GM23338 (cell line): ENCODE measurements at regions not wholly inside any gene's neighbourhood (a gene's known extent, or its start where the extent isn't known, plus 50 kb on each side); places are given as distances from the start of the nearest gene placed in this dataset.

Source experiments
- ATAC-seq: fragments of 200-7000 bp; cut with Tn5 transposase; 3 replicates; pipeline ENCODE4 v1.9.1; 2020
- DNase-seq: peaks from one replicate; pipeline ENCODE4 v3.0.0-alpha.2; 2015; ENCODE audit warnings: low spot score
- H2AFZ ChIP-seq: fragments of 200-600 bp; sonication (generic); 2 replicates; pipeline ENCODE4 v1.8.0; 2016; ENCODE audit warnings: antibody characterized with exemption, mild to moderate bottlenecking, moderate library complexity
- H3F3A ChIP-seq: fragments of 200-600 bp; sonication (generic); replicated peaks from 2 replicates; pipeline ENCODE4 v1.8.0; 2017; ENCODE audit warnings: antibody characterized with exemption, mixed run types, low read depth
- H3K27ac ChIP-seq: fragments of 200-600 bp; sonication (generic); 2 replicates; pipeline ENCODE4 v1.6.1; 2016; ENCODE audit warnings: low read depth
- H3K27me3 ChIP-seq: fragments of 200-600 bp; sonication (generic); 2 replicates; pipeline ENCODE4 v1.8.0; 2016; ENCODE audit warnings: mild to moderate bottlenecking, mixed run types, moderate library complexity; ENCODE audit not compliant: insufficient read depth
- H3K36me3 ChIP-seq: fragments of 200-600 bp; sonication (generic); 2 replicates; pipeline ENCODE4 v1.8.0; 2016; ENCODE audit warnings: mild to moderate bottlenecking; ENCODE audit not compliant: insufficient read depth
- H3K4me1 ChIP-seq: fragments of 200-600 bp; sonication (generic); 2 replicates; pipeline ENCODE4 v1.8.0; 2016; ENCODE audit warnings: mild to moderate bottlenecking, moderate library complexity; ENCODE audit not compliant: insufficient read depth
- H3K4me2 ChIP-seq: fragments of 200-600 bp; sonication (generic); 2 replicates; pipeline ENCODE4 v1.7.1; 2017; ENCODE audit warnings: mixed run types
- H3K4me3 ChIP-seq: fragments of 200-600 bp; sonication (generic); 2 replicates; pipeline ENCODE4 v1.6.1; 2016; ENCODE audit warnings: mixed run types
- H3K79me2 ChIP-seq: fragments of 200-600 bp; sonication (generic); replicated peaks from 2 replicates; pipeline ENCODE4 v1.8.0; 2017; ENCODE audit warnings: mild to moderate bottlenecking; ENCODE audit not compliant: insufficient read depth
- H3K9me2 ChIP-seq: fragments of 200-600 bp; sonication (generic); 2 replicates; pipeline ENCODE4 v1.8.0; 2017; ENCODE audit not compliant: insufficient read depth
- H4K20me1 ChIP-seq: fragments of 200-600 bp; sonication (generic); replicated peaks from 2 replicates; pipeline ENCODE4 v1.8.0; 2017; ENCODE audit warnings: mild to moderate bottlenecking; ENCODE audit not compliant: insufficient read depth
- H3K27ac Mint-ChIP-seq: 2 replicates; pipeline ENCODE4 v1.8.0; 2020; ENCODE audit warnings: inconsistent platforms, mild to moderate bottlenecking, moderate library complexity, mixed read lengths
- H3K27me3 Mint-ChIP-seq: 3 replicates; pipeline ENCODE4 v1.8.0; 2022; ENCODE audit warnings: low read depth, mild to moderate bottlenecking, moderate library complexity, mixed read lengths, inconsistent platforms; ENCODE audit not compliant: insufficient read depth, poor library complexity
- H3K36me3 Mint-ChIP-seq: 3 replicates; pipeline ENCODE4 v1.8.0; 2021; ENCODE audit warnings: low read depth, mild to moderate bottlenecking, inconsistent platforms, moderate library complexity, mixed read lengths
- H3K4me1 Mint-ChIP-seq: 3 replicates; pipeline ENCODE4 v1.8.0; 2020; ENCODE audit warnings: mild to moderate bottlenecking, inconsistent platforms, mixed read lengths
- H3K4me3 Mint-ChIP-seq: 3 replicates; pipeline ENCODE4 v1.8.0; 2021; ENCODE audit warnings: moderate library complexity, mild to moderate bottlenecking, inconsistent platforms, mixed read lengths
- H3K9me3 Mint-ChIP-seq: 3 replicates; pipeline ENCODE4 v1.8.0; 2020; ENCODE audit warnings: moderate library complexity, mild to moderate bottlenecking, inconsistent platforms, mixed read lengths
- CREB1 ChIP-seq: fragments of 250-450 bp; sonication (Bioruptor Pico); IDR thresholded peaks from 2 replicates; pipeline ENCODE4 v1.5.0; 2020; ENCODE audit warnings: low read depth, mild to moderate bottlenecking, moderate library complexity
- CTCF ChIP-seq, 2 experiments: fragments of 200-600 bp in 1 of 2; sonication (generic) in 1 of 2; conservative IDR thresholded peaks; 2 replicates each; pipeline versions ENCODE4 v1.5.1 to v1.6.1; 2016 to 2017; ENCODE audit warnings: antibody characterized with exemption in 2 of 2, low read depth in 2 of 2, mild to moderate bottlenecking in 2 of 2, moderate library complexity in 1 of 2
- ETS1 ChIP-seq: IDR thresholded peaks from 2 replicates; pipeline ENCODE4 v1.6.1; 2016; ENCODE audit warnings: antibody characterized with exemption
- JUNB ChIP-seq: IDR thresholded peaks from one replicate; pipeline ENCODE4 v1.6.1; 2016; ENCODE audit warnings: antibody characterized with exemption; ENCODE audit not compliant: unreplicated experiment
- NANOG ChIP-seq: IDR thresholded peaks from 2 replicates; pipeline ENCODE4 v1.6.1; 2016; ENCODE audit warnings: antibody characterized with exemption, borderline replicate concordance
- POLR2AphosphoS5 ChIP-seq: IDR thresholded peaks from 2 replicates; pipeline ENCODE4 v1.6.1; 2016; ENCODE audit warnings: antibody characterized with exemption, low read depth
- ZNF114 ChIP-seq: fragments of 250-450 bp; sonication (Bioruptor Pico); IDR thresholded peaks from 2 replicates; pipeline ENCODE4 v1.5.0; 2020; ENCODE audit warnings: mild to moderate bottlenecking, moderate library complexity
- ZNF331 ChIP-seq: fragments of 250-450 bp; sonication (Bioruptor Pico); IDR thresholded peaks from 2 replicates; pipeline ENCODE4 v1.5.0; 2020; ENCODE audit warnings: low read depth, mild to moderate bottlenecking, moderate library complexity

DNA sequence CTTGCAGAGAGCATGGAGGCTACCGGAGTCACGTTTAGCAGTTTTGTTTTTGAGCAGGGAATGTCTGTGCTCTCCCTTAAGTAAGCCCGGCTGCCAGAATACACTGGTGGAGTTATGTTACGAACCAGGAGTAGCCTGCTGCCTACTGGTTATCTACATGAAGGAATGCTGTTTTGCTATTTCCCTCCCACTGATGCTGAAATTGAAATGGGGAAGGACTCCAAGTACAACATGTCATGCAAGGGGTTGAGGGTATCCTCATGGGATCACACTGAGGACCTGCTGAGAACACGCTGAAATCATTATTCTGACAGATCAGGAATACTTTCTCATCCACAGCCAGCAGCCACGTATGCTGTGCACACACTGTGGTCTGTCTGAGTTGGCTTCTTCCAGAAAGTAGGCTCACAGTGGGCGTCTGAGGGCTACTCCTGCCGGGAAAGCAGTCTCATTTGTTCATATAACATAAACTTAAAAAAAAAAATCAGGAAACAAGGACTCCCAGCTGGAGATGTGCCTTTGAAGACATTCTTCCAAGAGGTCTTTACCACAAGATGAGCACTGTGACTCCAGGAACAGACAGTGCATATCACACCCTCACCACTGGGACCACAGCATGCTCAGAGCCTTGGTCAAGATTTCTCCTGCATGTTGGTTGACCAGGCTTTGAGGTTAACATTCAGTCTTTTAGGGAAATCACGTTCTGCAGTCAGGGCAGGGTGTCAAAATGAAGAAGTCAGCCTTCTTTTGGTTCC is 300.4 kb upstream of the RASGRP1 start:
- H3K4me1 ChIP-seq: no peaks in the 10 kb centered on the region
- no peak overlapping the region for H3K4me2 ChIP-seq
- no peak overlapping the region for H3K4me3 ChIP-seq
- Mint-ChIP-seq H3K4me1 (peaks cover 4% of the 10 kb centered on the region; the same call in 2 of the 3 replicates), H3K4me3 (no peak overlapping the region), H3K27ac (no peak overlapping the region), H3K27me3 (no peaks in the 10 kb centered on the region), H3K36me3 (no peaks in the 10 kb centered on the region), H3K9me3 (no peaks in the 10 kb centered on the region)
- H3K79me2 ChIP-seq: no peaks in the 10 kb centered on the region
- H3K9me2 ChIP-seq: no peaks in the 10 kb centered on the region; the same call in 1 of the 2 replicates
- ATAC-seq: no peak
- H3K27me3 ChIP-seq: no peaks in the 10 kb centered on the region
- no peak overlapping the region for H3K27ac ChIP-seq
- H3F3A ChIP-seq: no peaks in the 10 kb centered on the region
- no peaks in the 10 kb centered on the region for H3K36me3 ChIP-seq
- DNase-seq: no peak
- TF ChIP-seq CREB1 (no peak), NANOG (no peak), ZNF331 (no peak), ZNF114 (CRISPR knock-in tag) (no peak), CTCF (conservative IDR thresholded peaks at IDR 0.05; ENCODE audit: low read depth in 2 of 2) (no peak), POLR2AphosphoS5 (no peak)
- H2AFZ ChIP-seq: no peak overlapping the region
- H4K20me1 ChIP-seq: no peaks in the 10 kb centered on the region

- DNase-seq: no peak
- Histone ChIP-seq H3K9me2 (no peaks in the 10 kb centered on the region), H3F3A (no peaks in the 10 kb centered on the region), H3K4me1 (no peaks in the 10 kb centered on the region), H4K20me1 (no peaks in the 10 kb centered on the region), H3K27me3 (no peaks in the 10 kb centered on the region), H3K4me2 (no peak overlapping the region), H3K79me2 (no peaks in the 10 kb centered on the region), H2AFZ (peak overlapping the region; percentile 52; the same call in 1 of the 2 replicates), H3K4me3 (no peak overlapping the region), H3K36me3 (no peaks in the 10 kb centered on the region), H3K27ac (no peak overlapping the region)
- Mint-ChIP-seq H3K4me3 (no peak overlapping the region), H3K9me3 (peaks cover 9% of the 10 kb centered on the region; the same call in 2 of the 3 replicates), H3K4me1 (peaks cover 4% of the 10 kb centered on the region; the same call in 2 of the 3 replicates), H3K27me3 (no peaks in the 10 kb centered on the region), H3K36me3 (peaks cover 6% of the 10 kb centered on the region; the same call in 1 of the 3 replicates), H3K27ac (no peak overlapping the region; the same call in 1 of the 2 replicates)
- TF ChIP-seq ZNF114 (CRISPR knock-in tag): no peak
- no peak for TF ChIP-seq NANOG
- no peak for TF ChIP-seq JUNB
- no peak for TF ChIP-seq ETS1
- no peak for ATAC-seq
These were observed 302.9 kb upstream of the RASGRP1 start for GRCh38 chr15:38867556-38867955.
